Endothelial cell of umbilical vein (primary cell): ENCODE measurements at regions not wholly inside any gene's neighbourhood (a gene's known extent, or its start where the extent isn't known, plus 50 kb on each side); places are given as distances from the start of the nearest gene placed in this dataset.
"Not testable (repeated sequence)": the region's sequence is repeated elsewhere in the genome, so short reads cannot be mapped to it uniquely, and the experiment has no call there.

Experiments
- BruUV-seq: library from RNA; stranded (reverse); fragments of 400-500 nt; replicated peaks from 2 replicates; lab custom pipeline; 2021; lab: Mats Ljungman, UMichigan
- CTCF ChIA-PET: fragments of 300-600, 350-600 bp; sonication (Branson Sonifier 250); formaldehyde crosslinking; loops from one replicate; lab custom pipeline; 2021; ENCODE audit warnings: antibody characterized with exemption, inconsistent platforms; lab: Charles Lee
- POLR2A ChIA-PET: fragments of 300-600, 350-600 bp; sonication (Branson Sonifier 250); formaldehyde crosslinking; loops from one replicate; lab custom pipeline; 2021; ENCODE audit warnings: antibody characterized with exemption, inconsistent platforms; lab: Charles Lee
- DNase-seq: peaks from one replicate; pipeline ENCODE4 v3.0.0-alpha.2; 2011; ENCODE audit warnings: low read depth, low spot score
- FAIRE-seq: peaks from 2 replicates; lab custom pipeline; 2011; peaks lifted over from hg19 to GRCh38; lab: Jason Lieb, UNC
- H2AFZ ChIP-seq: 2 replicates; pipeline ENCODE4 v1.6.0; 2012; ENCODE audit warnings: low read depth, low read length, control low read depth, inconsistent platforms
- H3K27ac ChIP-seq: 2 replicates; pipeline ENCODE4 v1.5.1; 2011; ENCODE audit warnings: low read depth, mild to moderate bottlenecking, control low read depth, low read length, moderate library complexity; ENCODE audit not compliant: insufficient read depth
- H3K27me3 ChIP-seq, 2 experiments: 2 replicates each; pipeline versions ENCODE4 v1.6.0 to v1.6.1; 2011; ENCODE audit warnings: low read length in 2 of 2, mixed read lengths in 1 of 2; ENCODE audit not compliant: control insufficient read depth in 2 of 2, insufficient read depth in 2 of 2
- H3K36me3 ChIP-seq, 2 experiments: 2 replicates in 1 of 2; 3 replicates in 1 of 2; pipeline ENCODE4 v1.5.1; 2011; ENCODE audit warnings: low read length in 2 of 2, mild to moderate bottlenecking in 1 of 2, moderate library complexity in 1 of 2; ENCODE audit not compliant: control insufficient read depth in 2 of 2, insufficient read depth in 2 of 2; ENCODE audit errors: extremely low read depth in 1 of 2
- H3K4me1 ChIP-seq: 3 replicates; pipeline ENCODE4 v1.5.1; 2011; ENCODE audit warnings: mild to moderate bottlenecking, low read length; ENCODE audit not compliant: control insufficient read depth, insufficient read depth; ENCODE audit errors: extremely low read depth
- H3K4me2 ChIP-seq: 2 replicates; pipeline ENCODE4 v1.6.1; 2011; ENCODE audit warnings: low read length, control low read depth, mixed read lengths; ENCODE audit not compliant: insufficient read depth
- H3K4me3 ChIP-seq, 3 experiments: fragments of 200-600 bp in 1 of 3; sonication (generic), shearing (Covaris generic) in 1 of 3; replicated peaks in 1 of 3; 2 replicates each; pipeline ENCODE4 v1.5.1; 2011 to 2016; ENCODE audit warnings: control low read depth in 3 of 3, low read length in 3 of 3, mild to moderate bottlenecking in 2 of 3, inconsistent platforms in 1 of 3, low read depth in 1 of 3, moderate library complexity in 1 of 3; ENCODE audit not compliant: insufficient read depth in 1 of 3
- H3K79me2 ChIP-seq: 2 replicates; pipeline ENCODE4 v1.6.0; 2012; ENCODE audit warnings: low read length, inconsistent platforms; ENCODE audit not compliant: control insufficient read depth, insufficient read depth
- H3K9ac ChIP-seq: replicated peaks from 2 replicates; pipeline ENCODE3; 2011; ENCODE audit warnings: low read length, control low read depth; ENCODE audit not compliant: insufficient read depth; ENCODE audit errors: extremely low read depth
- H3K9me1 ChIP-seq: replicated peaks from 3 replicates; pipeline ENCODE4 v1.6.0; 2011; ENCODE audit warnings: mild to moderate bottlenecking, low read length; ENCODE audit not compliant: control insufficient read depth, insufficient read depth; ENCODE audit errors: extremely low read depth
- H3K9me3 ChIP-seq: replicated peaks from 2 replicates; pipeline ENCODE4 v1.5.1; 2012; ENCODE audit warnings: low read length, inconsistent platforms; ENCODE audit not compliant: control insufficient read depth, insufficient read depth
- H4K20me1 ChIP-seq: replicated peaks from 2 replicates; pipeline ENCODE3; 2011; ENCODE audit warnings: mild to moderate bottlenecking, low read length; ENCODE audit not compliant: control insufficient read depth, insufficient read depth; ENCODE audit errors: extremely low read depth
- EZH2 ChIP-seq: IDR thresholded peaks from 2 replicates; pipeline ENCODE4 v1.6.1; 2012; ENCODE audit warnings: borderline replicate concordance, low read depth, mild to moderate bottlenecking, moderate library complexity, low read length, inconsistent platforms; ENCODE audit not compliant: severe bottlenecking
- dilution Hi-C: fragments of 300-500 bp; cut with MboI; formaldehyde crosslinking; loops from one replicate; pipeline ENCODE4 v1.15.0; 2019; ENCODE audit warnings: low sequenced_read_pairs; ENCODE audit not compliant: extremely low pct_ligation_motif_present
- intact Hi-C: fragments of 100-400 bp; cut with micrococcal nuclease; formaldehyde crosslinking; loops from one replicate; pipeline ENCODE4 v1.10.0; 2022

DNA sequence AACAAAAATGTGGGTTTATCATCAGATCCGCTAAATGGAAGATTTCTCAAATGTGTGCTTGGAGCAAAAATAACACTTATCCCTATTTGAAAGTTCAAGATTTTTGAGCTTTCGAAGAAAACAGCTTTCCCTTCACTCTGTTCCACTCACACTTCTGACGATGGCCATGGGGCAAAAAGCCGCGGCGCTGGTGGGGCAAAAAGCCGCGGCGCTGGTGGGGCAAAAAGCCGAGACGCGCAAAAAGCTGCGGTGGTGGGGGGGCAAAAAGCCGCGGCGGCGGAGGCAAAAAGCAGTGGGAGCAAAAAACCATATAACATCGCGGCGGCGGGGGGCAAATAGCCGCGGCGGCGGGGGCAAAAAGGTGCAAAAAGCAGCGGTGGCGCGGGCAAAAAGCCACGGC lies 1631.5 kb downstream of the RPIA start:
- dilution Hi-C loops, intact Hi-C loops, H3K36me3 ChIP-seq, BruUV-seq, FAIRE-seq, H2AFZ ChIP-seq, H3K9me3 ChIP-seq, H4K20me1 ChIP-seq, H3K9ac ChIP-seq, POLR2A ChIA-PET, H3K79me2 ChIP-seq, H3K4me2 ChIP-seq, H3K27me3 ChIP-seq, H3K4me1 ChIP-seq, H3K4me3 ChIP-seq, H3K27ac ChIP-seq, H3K9me1 ChIP-seq: not testable (repeated sequence)
- CTCF ChIA-PET, result interaction anchor here (1.1 kb wide), 2 partner anchors 1154 to 1156 kb away, joined by 4 to 17 read pairs; no protein-coding TSS in a partner anchor
- DNase-seq, result peak; percentile 0

- BruUV-seq, POLR2A ChIA-PET, H3K9me1 ChIP-seq, H4K20me1 ChIP-seq, H3K27me3 ChIP-seq, H3K27ac ChIP-seq, FAIRE-seq, H3K9me3 ChIP-seq, H3K9ac ChIP-seq, H3K79me2 ChIP-seq, intact Hi-C loops, DNase-seq, H3K36me3 ChIP-seq, H3K4me2 ChIP-seq, dilution Hi-C loops, H3K4me1 ChIP-seq, H2AFZ ChIP-seq: not testable (repeated sequence)
- peak; percentile 89 for TF ChIP-seq EZH2
- CTCF ChIA-PET, result interaction anchor here (1.1 kb wide), 2 partner anchors 1153 to 1155 kb away, joined by 4 to 17 read pairs; no protein-coding TSS in a partner anchor
- H3K4me3 ChIP-seq, result peak overlapping the region in 1 of 3 experiments; percentile 14
Observed at GRCh38 chr2:90323612-90324558, 1632.4 kb downstream of the RPIA start.

- H3K79me2 ChIP-seq, H3K4me3 ChIP-seq, FAIRE-seq, H3K9me3 ChIP-seq, H3K4me2 ChIP-seq, POLR2A ChIA-PET, H3K27me3 ChIP-seq, H3K36me3 ChIP-seq, intact Hi-C loops, H3K27ac ChIP-seq, H4K20me1 ChIP-seq, dilution Hi-C loops, H3K4me1 ChIP-seq, DNase-seq, H2AFZ ChIP-seq, BruUV-seq, H3K9me1 ChIP-seq, H3K9ac ChIP-seq: not testable (repeated sequence)
- CTCF ChIA-PET, result interaction anchor here (0.6 kb wide), 1 partner anchor 1154 kb away, joined by 6 read pairs; no protein-coding TSS in a partner anchor
Observed at GRCh38 chr2:90324672-90325071, 1633.2 kb downstream of the RPIA start.
